Body of pancreas (tissue), 4 donors: ENCODE measurements at regions not wholly inside any gene's neighbourhood (a gene's known extent, or its start where the extent isn't known, plus 50 kb on each side); places are given as distances from the start of the nearest gene placed in this dataset.

ENCODE experiments used
- ATAC-seq: fragments of 150-250 bp; one replicate; pipeline ENCODE4 v1.9.1; 2016
- DNase-seq, 4 donors: peaks; one replicate each; pipeline ENCODE4 v3.0.0-alpha.2; 2019
- H3K27ac ChIP-seq, 4 donors: fragments of 200-600 bp; sonication (generic); 1 replicate in 3 of 4; 2 replicates in 1 of 4; pipeline versions ENCODE4 v1.5.1 to v1.6.1; 2016 to 2019; ENCODE audit warnings: mild to moderate bottlenecking in 1 of 4, mixed read lengths in 1 of 4, moderate library complexity in 1 of 4
- H3K27me3 ChIP-seq, 2 donors: fragments of 200-600 bp; sonication (generic); one replicate each; pipeline ENCODE4 v1.6.0; 2016; ENCODE audit warnings: mild to moderate bottlenecking in 1 of 2
- H3K36me3 ChIP-seq, 2 donors: fragments of 200-600 bp; sonication (generic); replicated peaks in 1 of 2; 2 replicates each; pipeline ENCODE4 v1.5.1; 2016; ENCODE audit warnings: low read depth in 2 of 2; ENCODE audit not compliant: insufficient read depth in 1 of 2
- H3K4me1 ChIP-seq: fragments of 200-600 bp; sonication (generic); one replicate; pipeline ENCODE4 v1.6.0; 2016
- H3K4me3 ChIP-seq, 2 donors: fragments of 200-600 bp; sonication (generic); 1 replicate in 1 of 2; 2 replicates in 1 of 2; pipeline ENCODE4 v1.5.1; 2016 to 2019
- H3K9me3 ChIP-seq, 3 donors: fragments of 200-600 bp; sonication (generic); 1 replicate in 2 of 3; 2 replicates in 1 of 3; pipeline ENCODE4 v1.5.1; 2016
- CTCF ChIP-seq, 7 experiments: fragments of 450-650 bp in 4 of 7; fragments of 200-600 bp in 3 of 7; sonication (generic) in 3 of 7; IDR thresholded peaks; one replicate each; pipeline ENCODE4 v1.5.1; 2016 to 2019; ENCODE audit warnings: antibody characterized with exemption in 7 of 7
- POLR2A ChIP-seq, 3 donors: fragments of 450-650 bp; IDR thresholded peaks; one replicate each; pipeline ENCODE4 v1.6.1; 2016; ENCODE audit warnings: antibody characterized with exemption in 3 of 3, mild to moderate bottlenecking in 2 of 3
- WGBS, 2 donors: methylation state at CpG; one replicate each; pipeline ENCODE4 v1.1.5; 2017; 5-methylcytosine and 5-hydroxymethylcytosine counted together
- intact Hi-C: fragments of 100-400 bp; cut with DNase I; formaldehyde crosslinking; loops from one replicate; pipeline ENCODE4 v1.15.1; 2023

- ATAC-seq (no peak), DNase-seq (no peak)
- 44 to 66% methylated on average over 2 of the region's 2 CpGs for WGBS, 2 donors
- no peak for TF ChIP-seq CTCF (IDR thresholded peaks at IDR 0.05)
- no peak for TF ChIP-seq POLR2A (IDR thresholded peaks at IDR 0.05)
- peaks cover 17% of the 10 kb centered on the region for H3K4me1 ChIP-seq
- H3K36me3 ChIP-seq: no peaks in the 10 kb centered on the region
- H3K27ac ChIP-seq: no peak overlapping the region
- H3K4me3 ChIP-seq: no peak overlapping the region
- H3K27me3 ChIP-seq: no peaks in the 10 kb centered on the region
- no peaks in the 10 kb centered on the region for H3K9me3 ChIP-seq
- intact Hi-C loops: no loop called here
These were observed 200.9 kb upstream of the MIR17HG start for GRCh38 chr13:91146601-91147000.

- H3K27me3 ChIP-seq: no peaks in the 10 kb centered on the region
- DNase-seq: no peak
- H3K4me1 ChIP-seq: peaks cover 6% of the 10 kb centered on the region
- H3K4me3 ChIP-seq: no peak overlapping the region
- 68 to 77% methylated on average over 1 of the region's 1 CpG for WGBS, 2 donors
- H3K9me3 ChIP-seq: no peaks in the 10 kb centered on the region
- ATAC-seq: no peak
- TF ChIP-seq POLR2A (IDR thresholded peaks at IDR 0.05) (no peak), CTCF (IDR thresholded peaks at IDR 0.05) (no peak)
- H3K27ac ChIP-seq: no peak overlapping the region
- intact Hi-C loops: no loop called here
- no peaks in the 10 kb centered on the region for H3K36me3 ChIP-seq
These were observed 199.4 kb upstream of the MIR17HG start for GRCh38 chr13:91148098-91148497.

GRCh38 chr13:91151921-91152320 is 195.6 kb upstream of the MIR17HG start:
- no peak overlapping the region for H3K27ac ChIP-seq
- ATAC-seq (no peak), DNase-seq (no peak)
- intact Hi-C loops: no loop called here
- TF ChIP-seq CTCF (IDR thresholded peaks at IDR 0.05) (no peak), POLR2A (IDR thresholded peaks at IDR 0.05) (no peak)
- H3K9me3 ChIP-seq: no peaks in the 10 kb centered on the region
- no peaks in the 10 kb centered on the region for H3K36me3 ChIP-seq
- H3K27me3 ChIP-seq: no peaks in the 10 kb centered on the region
- H3K4me3 ChIP-seq: no peak overlapping the region
- peaks cover 7% of the 10 kb centered on the region for H3K4me1 ChIP-seq

GRCh38 chr13:91153372-91153771 is 194.1 kb upstream of the MIR17HG start:
- intact Hi-C loops: no loop called here
- H3K27me3 ChIP-seq: no peaks in the 10 kb centered on the region
- no peak for TF ChIP-seq CTCF (IDR thresholded peaks at IDR 0.05)
- no peak for TF ChIP-seq POLR2A (IDR thresholded peaks at IDR 0.05)
- H3K27ac ChIP-seq: no peak overlapping the region
- DNase-seq (no peak), ATAC-seq (no peak)
- H3K4me3 ChIP-seq: no peak overlapping the region
- no peaks in the 10 kb centered on the region for H3K36me3 ChIP-seq
- peaks cover 7% of the 10 kb centered on the region for H3K4me1 ChIP-seq
- no peaks in the 10 kb centered on the region for H3K9me3 ChIP-seq

- no peaks in the 10 kb centered on the region for H3K36me3 ChIP-seq
- ATAC-seq (no peak), DNase-seq (peak in 1 of 4 donors; percentile 32)
- no peak for TF ChIP-seq CTCF (IDR thresholded peaks at IDR 0.05)
- no peak for TF ChIP-seq POLR2A (IDR thresholded peaks at IDR 0.05)
- WGBS, 2 donors: 43 to 47% methylated on average over 6 of the region's 6 CpGs
- H3K4me3 ChIP-seq: no peak overlapping the region
- peak overlapping the region in 3 of 4 donors; percentile 25 to 75 (median 38) for H3K27ac ChIP-seq
- H3K4me1 ChIP-seq: peaks cover 7% of the 10 kb centered on the region
- intact Hi-C loops: no loop called here
- H3K9me3 ChIP-seq: no peaks in the 10 kb centered on the region
- no peaks in the 10 kb centered on the region for H3K27me3 ChIP-seq
These were observed 192.7 kb upstream of the MIR17HG start for GRCh38 chr13:91154558-91155353.
